GM23338 (cell line): ENCODE measurements at regions not wholly inside any gene's neighbourhood (a gene's known extent, or its start where the extent isn't known, plus 50 kb on each side); places are given as distances from the start of the nearest gene placed in this dataset.

Experiments used
- ATAC-seq: fragments of 200-7000 bp; cut with Tn5 transposase; 3 replicates; pipeline ENCODE4 v1.9.1; 2020
- DNase-seq: peaks from one replicate; pipeline ENCODE4 v3.0.0-alpha.2; 2015; ENCODE audit warnings: low spot score
- H2AFZ ChIP-seq: fragments of 200-600 bp; sonication (generic); 2 replicates; pipeline ENCODE4 v1.8.0; 2016; ENCODE audit warnings: antibody characterized with exemption, mild to moderate bottlenecking, moderate library complexity
- H3F3A ChIP-seq: fragments of 200-600 bp; sonication (generic); replicated peaks from 2 replicates; pipeline ENCODE4 v1.8.0; 2017; ENCODE audit warnings: antibody characterized with exemption, mixed run types, low read depth
- H3K27ac ChIP-seq: fragments of 200-600 bp; sonication (generic); 2 replicates; pipeline ENCODE4 v1.6.1; 2016; ENCODE audit warnings: low read depth
- H3K27me3 ChIP-seq: fragments of 200-600 bp; sonication (generic); 2 replicates; pipeline ENCODE4 v1.8.0; 2016; ENCODE audit warnings: mild to moderate bottlenecking, mixed run types, moderate library complexity; ENCODE audit not compliant: insufficient read depth
- H3K36me3 ChIP-seq: fragments of 200-600 bp; sonication (generic); 2 replicates; pipeline ENCODE4 v1.8.0; 2016; ENCODE audit warnings: mild to moderate bottlenecking; ENCODE audit not compliant: insufficient read depth
- H3K4me1 ChIP-seq: fragments of 200-600 bp; sonication (generic); 2 replicates; pipeline ENCODE4 v1.8.0; 2016; ENCODE audit warnings: mild to moderate bottlenecking, moderate library complexity; ENCODE audit not compliant: insufficient read depth
- H3K4me2 ChIP-seq: fragments of 200-600 bp; sonication (generic); 2 replicates; pipeline ENCODE4 v1.7.1; 2017; ENCODE audit warnings: mixed run types
- H3K4me3 ChIP-seq: fragments of 200-600 bp; sonication (generic); 2 replicates; pipeline ENCODE4 v1.6.1; 2016; ENCODE audit warnings: mixed run types
- H3K79me2 ChIP-seq: fragments of 200-600 bp; sonication (generic); replicated peaks from 2 replicates; pipeline ENCODE4 v1.8.0; 2017; ENCODE audit warnings: mild to moderate bottlenecking; ENCODE audit not compliant: insufficient read depth
- H3K9me2 ChIP-seq: fragments of 200-600 bp; sonication (generic); 2 replicates; pipeline ENCODE4 v1.8.0; 2017; ENCODE audit not compliant: insufficient read depth
- H4K20me1 ChIP-seq: fragments of 200-600 bp; sonication (generic); replicated peaks from 2 replicates; pipeline ENCODE4 v1.8.0; 2017; ENCODE audit warnings: mild to moderate bottlenecking; ENCODE audit not compliant: insufficient read depth
- H3K27ac Mint-ChIP-seq: 2 replicates; pipeline ENCODE4 v1.8.0; 2020; ENCODE audit warnings: inconsistent platforms, mild to moderate bottlenecking, moderate library complexity, mixed read lengths
- H3K27me3 Mint-ChIP-seq: 3 replicates; pipeline ENCODE4 v1.8.0; 2022; ENCODE audit warnings: low read depth, mild to moderate bottlenecking, moderate library complexity, mixed read lengths, inconsistent platforms; ENCODE audit not compliant: insufficient read depth, poor library complexity
- H3K36me3 Mint-ChIP-seq: 3 replicates; pipeline ENCODE4 v1.8.0; 2021; ENCODE audit warnings: low read depth, mild to moderate bottlenecking, inconsistent platforms, moderate library complexity, mixed read lengths
- H3K4me1 Mint-ChIP-seq: 3 replicates; pipeline ENCODE4 v1.8.0; 2020; ENCODE audit warnings: mild to moderate bottlenecking, inconsistent platforms, mixed read lengths
- H3K4me3 Mint-ChIP-seq: 3 replicates; pipeline ENCODE4 v1.8.0; 2021; ENCODE audit warnings: moderate library complexity, mild to moderate bottlenecking, inconsistent platforms, mixed read lengths
- H3K9me3 Mint-ChIP-seq: 3 replicates; pipeline ENCODE4 v1.8.0; 2020; ENCODE audit warnings: moderate library complexity, mild to moderate bottlenecking, inconsistent platforms, mixed read lengths
- CREB1 ChIP-seq: fragments of 250-450 bp; sonication (Bioruptor Pico); IDR thresholded peaks from 2 replicates; pipeline ENCODE4 v1.5.0; 2020; ENCODE audit warnings: low read depth, mild to moderate bottlenecking, moderate library complexity
- CTCF ChIP-seq, 2 experiments: fragments of 200-600 bp in 1 of 2; sonication (generic) in 1 of 2; conservative IDR thresholded peaks; 2 replicates each; pipeline versions ENCODE4 v1.5.1 to v1.6.1; 2016 to 2017; ENCODE audit warnings: antibody characterized with exemption in 2 of 2, low read depth in 2 of 2, mild to moderate bottlenecking in 2 of 2, moderate library complexity in 1 of 2
- ETS1 ChIP-seq: IDR thresholded peaks from 2 replicates; pipeline ENCODE4 v1.6.1; 2016; ENCODE audit warnings: antibody characterized with exemption
- EZH2 ChIP-seq: fragments of 200-600 bp; sonication (generic); IDR thresholded peaks from one replicate; pipeline ENCODE4 v1.8.0; 2017; ENCODE audit warnings: antibody characterized with exemption, mild to moderate bottlenecking, low read depth; ENCODE audit not compliant: unreplicated experiment
- EZH2phosphoT487 ChIP-seq: fragments of 200-600 bp; sonication (generic); IDR thresholded peaks from one replicate; pipeline ENCODE4 v1.8.1; 2018; ENCODE audit warnings: antibody characterized with exemption; ENCODE audit not compliant: unreplicated experiment
- JUNB ChIP-seq: IDR thresholded peaks from one replicate; pipeline ENCODE4 v1.6.1; 2016; ENCODE audit warnings: antibody characterized with exemption; ENCODE audit not compliant: unreplicated experiment
- NANOG ChIP-seq: IDR thresholded peaks from 2 replicates; pipeline ENCODE4 v1.6.1; 2016; ENCODE audit warnings: antibody characterized with exemption, borderline replicate concordance
- POLR2AphosphoS5 ChIP-seq: IDR thresholded peaks from 2 replicates; pipeline ENCODE4 v1.6.1; 2016; ENCODE audit warnings: antibody characterized with exemption, low read depth
- REST ChIP-seq: IDR thresholded peaks from one replicate; pipeline ENCODE4 v1.6.1; 2018; ENCODE audit warnings: antibody characterized with exemption; ENCODE audit not compliant: unreplicated experiment
- STAT1 ChIP-seq: IDR thresholded peaks from one replicate; pipeline ENCODE4 v1.6.1; 2016; ENCODE audit warnings: antibody characterized with exemption; ENCODE audit not compliant: unreplicated experiment
- ZNF114 ChIP-seq: fragments of 250-450 bp; sonication (Bioruptor Pico); IDR thresholded peaks from 2 replicates; pipeline ENCODE4 v1.5.0; 2020; ENCODE audit warnings: mild to moderate bottlenecking, moderate library complexity
- ZNF331 ChIP-seq: fragments of 250-450 bp; sonication (Bioruptor Pico); IDR thresholded peaks from 2 replicates; pipeline ENCODE4 v1.5.0; 2020; ENCODE audit warnings: low read depth, mild to moderate bottlenecking, moderate library complexity
- ZNF462 ChIP-seq: fragments of 250-450 bp; sonication (Bioruptor Pico); IDR thresholded peaks from 2 replicates; pipeline ENCODE4 v1.5.0; 2020; ENCODE audit warnings: mild to moderate bottlenecking, moderate library complexity

- H3K27me3 Mint-ChIP-seq: peaks cover 3% of the 10 kb centered on the region
- Histone ChIP-seq H3K36me3 (no peaks in the 10 kb centered on the region), H2AFZ (no peak overlapping the region), H3K79me2 (no peaks in the 10 kb centered on the region), H3K27ac (no peak overlapping the region), H3K4me3 (no peak overlapping the region), H3K9me2 (no peaks in the 10 kb centered on the region; the same call in 1 of the 2 replicates), H3K4me1 (no peaks in the 10 kb centered on the region), H3F3A (no peaks in the 10 kb centered on the region), H3K4me2 (no peak overlapping the region), H4K20me1 (no peaks in the 10 kb centered on the region), H3K27me3 (no peaks in the 10 kb centered on the region)
- ATAC-seq (no peak), DNase-seq (no peak)
- no peak overlapping the region for H3K4me3 Mint-ChIP-seq
- H3K36me3 Mint-ChIP-seq: peaks cover 2% of the 10 kb centered on the region; the same call in 1 of the 3 replicates
- H3K27ac Mint-ChIP-seq: no peak overlapping the region
- H3K9me3 Mint-ChIP-seq: peaks cover 3% of the 10 kb centered on the region; the same call in 2 of the 3 replicates
- TF ChIP-seq ZNF331 (CRISPR knock-in tag) (no peak), REST (no peak), NANOG (no peak), ZNF114 (no peak), EZH2 (no peak), EZH2phosphoT487 (no peak), ETS1 (no peak), CTCF (conservative IDR thresholded peaks at IDR 0.05; ENCODE audit: low read depth in 2 of 2) (no peak), JUNB (no peak), STAT1 (no peak), CREB1 (CRISPR knock-in tag) (no peak), POLR2AphosphoS5 (no peak), ZNF462 (no peak)
- peaks cover 10% of the 10 kb centered on the region for H3K4me1 Mint-ChIP-seq
Measured at GRCh38 chr15:59791079-59791478, 102.0 kb upstream of the BNIP2 start.
